AG09319 (cell line): ENCODE measurements at regions not wholly inside any gene's neighbourhood (a gene's known extent, or its start where the extent isn't known, plus 50 kb on each side); places are given as distances from the start of the nearest gene placed in this dataset.

Experiments
- DNase-seq: peaks from one replicate; pipeline ENCODE4 v3.0.0-alpha.2; 2010; ENCODE audit warnings: low read depth; ENCODE audit errors: extremely low read depth
- CTCF ChIP-seq: IDR thresholded peaks from 2 replicates; pipeline ENCODE4 v1.5.1; 2011; ENCODE audit warnings: low read depth, mild to moderate bottlenecking, inconsistent platforms, low read length, moderate library complexity

- TF ChIP-seq CTCF, result no peak
- no peak for DNase-seq
Measured at GRCh38 chr15:81749716-81750375, 296.0 kb downstream of the MEX3B start.

- TF ChIP-seq CTCF, result no peak
- DNase-seq, result no peak
Measured at GRCh38 chr15:81747482-81747881, 298.3 kb downstream of the MEX3B start.

GRCh38 chr15:81747026-81747425 lies 298.8 kb downstream of the MEX3B start:
- DNase-seq, result no peak
- TF ChIP-seq CTCF, result no peak

- no peak for TF ChIP-seq CTCF
- no peak for DNase-seq
Measured at GRCh38 chr15:81744364-81744763, 301.5 kb downstream of the MEX3B start.

GRCh38 chr15:81740416-81740815 lies 305.4 kb downstream of the MEX3B start:
- no peak for TF ChIP-seq CTCF
- DNase-seq, result no peak

- DNase-seq, result no peak
- TF ChIP-seq CTCF, result no peak
Measured at GRCh38 chr15:81729340-81729739, 316.5 kb downstream of the MEX3B start.

GRCh38 chr15:81728726-81729125 lies 317.1 kb downstream of the MEX3B start:
- DNase-seq, result no peak
- no peak for TF ChIP-seq CTCF
